Suprapubic skin (tissue), 4 donors: ENCODE measurements at regions not wholly inside any gene's neighbourhood (a gene's known extent, or its start where the extent isn't known, plus 50 kb on each side); places are given as distances from the start of the nearest gene placed in this dataset.
"Not testable (repeated sequence)": the region's sequence is repeated elsewhere in the genome, so short reads cannot be mapped to it uniquely, and the experiment has no call there.

Experiments used
- EP300 ChIP-seq: sonication (generic); formaldehyde crosslinking; IDR thresholded peaks from one replicate; pipeline ENCODE4 v1.6.1; 2017; ENCODE audit warnings: antibody characterized with exemption
- POLR2A ChIP-seq, 2 donors: fragments of 450-650 bp; IDR thresholded peaks; one replicate each; pipeline ENCODE4 v1.6.1; 2017; ENCODE audit warnings: antibody characterized with exemption in 2 of 2, mild to moderate bottlenecking in 2 of 2, moderate library complexity in 2 of 2
- POLR2AphosphoS5 ChIP-seq, 3 donors: sonication (generic); formaldehyde crosslinking; IDR thresholded peaks; one replicate each; pipeline ENCODE4 v1.6.1; 2017; ENCODE audit warnings: antibody characterized with exemption in 3 of 3
- TF ChIP-seq, protein P1 (sequence below), 2 donors: fragments of 200-600 bp in 1 of 2; fragments of 450-650 bp in 1 of 2; sonication (generic) in 1 of 2; IDR thresholded peaks; one replicate each; pipeline ENCODE4 v1.5.1; 2016 to 2019; ENCODE audit warnings: antibody characterized with exemption in 2 of 2, mild to moderate bottlenecking in 1 of 2, moderate library complexity in 1 of 2

DNA sequence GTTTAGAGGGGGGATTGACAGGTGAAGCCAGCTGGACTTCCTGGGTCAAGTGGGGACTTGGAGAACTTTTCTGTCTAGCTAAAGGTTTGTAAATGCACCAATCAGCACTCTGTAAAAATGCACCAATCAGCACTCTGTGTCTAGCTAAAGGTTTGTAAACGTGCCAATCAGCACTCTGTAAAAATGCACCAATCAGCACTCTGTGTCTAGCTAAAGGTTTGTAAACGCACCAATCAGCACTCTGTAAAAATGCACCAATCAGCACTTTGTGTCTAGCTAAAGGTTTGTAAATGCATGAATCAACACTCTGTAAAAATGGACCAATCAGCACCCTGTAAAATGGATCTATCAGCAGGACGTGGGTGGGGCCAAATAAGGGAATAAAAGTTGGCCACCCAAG, 120.1 kb upstream of the AGTR1 start:
- TF ChIP-seq, protein P1, sequence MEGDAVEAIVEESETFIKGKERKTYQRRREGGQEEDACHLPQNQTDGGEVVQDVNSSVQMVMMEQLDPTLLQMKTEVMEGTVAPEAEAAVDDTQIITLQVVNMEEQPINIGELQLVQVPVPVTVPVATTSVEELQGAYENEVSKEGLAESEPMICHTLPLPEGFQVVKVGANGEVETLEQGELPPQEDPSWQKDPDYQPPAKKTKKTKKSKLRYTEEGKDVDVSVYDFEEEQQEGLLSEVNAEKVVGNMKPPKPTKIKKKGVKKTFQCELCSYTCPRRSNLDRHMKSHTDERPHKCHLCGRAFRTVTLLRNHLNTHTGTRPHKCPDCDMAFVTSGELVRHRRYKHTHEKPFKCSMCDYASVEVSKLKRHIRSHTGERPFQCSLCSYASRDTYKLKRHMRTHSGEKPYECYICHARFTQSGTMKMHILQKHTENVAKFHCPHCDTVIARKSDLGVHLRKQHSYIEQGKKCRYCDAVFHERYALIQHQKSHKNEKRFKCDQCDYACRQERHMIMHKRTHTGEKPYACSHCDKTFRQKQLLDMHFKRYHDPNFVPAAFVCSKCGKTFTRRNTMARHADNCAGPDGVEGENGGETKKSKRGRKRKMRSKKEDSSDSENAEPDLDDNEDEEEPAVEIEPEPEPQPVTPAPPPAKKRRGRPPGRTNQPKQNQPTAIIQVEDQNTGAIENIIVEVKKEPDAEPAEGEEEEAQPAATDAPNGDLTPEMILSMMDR (IDR thresholded peaks at IDR 0.05) = not testable (repeated sequence)
- not testable (repeated sequence) for TF ChIP-seq POLR2A (IDR thresholded peaks at IDR 0.05); EP300; POLR2AphosphoS5 (IDR thresholded peaks at IDR 0.05)
